ENCODE measurements at regions not wholly inside any gene's neighbourhood (a gene's known extent, or its start where the extent isn't known, plus 50 kb on each side); places are given as distances from the start of the nearest gene placed in this dataset.

GRCh38 chr12:82040987-82041743 is 282.0 kb upstream of the PPFIA2 start:
- DNase-seq (ENCODE audit: low spot score), result no peak

GRCh38 chr12:82034769-82035168 is 275.6 kb upstream of the PPFIA2 start:
- no peak for DNase-seq (ENCODE audit: low spot score)

GRCh38 chr12:82029936-82030335 is 270.8 kb upstream of the PPFIA2 start:
- no peak for DNase-seq (ENCODE audit: low spot score)

GRCh38 chr12:82028772-82029171 is 269.6 kb upstream of the PPFIA2 start:
- DNase-seq (ENCODE audit: low spot score), result no peak

- DNase-seq (ENCODE audit: low spot score), result no peak
Measured at GRCh38 chr12:82027612-82028011, 268.5 kb upstream of the PPFIA2 start.

- no peak for DNase-seq (ENCODE audit: low spot score)
Measured at GRCh38 chr12:82025462-82025861, 266.3 kb upstream of the PPFIA2 start.

- DNase-seq (ENCODE audit: low spot score), result no peak
Measured at GRCh38 chr12:82019533-82019932, 260.4 kb upstream of the PPFIA2 start.

GRCh38 chr12:82015623-82016347 is 256.6 kb upstream of the PPFIA2 start:
- DNase-seq (ENCODE audit: low spot score), result peak; percentile 9

GRCh38 chr12:82012176-82012575 is 253.0 kb upstream of the PPFIA2 start:
- DNase-seq (ENCODE audit: low spot score), result no peak

GRCh38 chr12:82009524-82009923 is 250.4 kb upstream of the PPFIA2 start:
- no peak for DNase-seq (ENCODE audit: low spot score)

GRCh38 chr12:82008251-82008650 is 249.1 kb upstream of the PPFIA2 start:
- no peak for DNase-seq (ENCODE audit: low spot score)

GRCh38 chr12:81998761-81999378 is 239.7 kb upstream of the PPFIA2 start:
- no peak for DNase-seq (ENCODE audit: low spot score)

GRCh38 chr12:81992461-81992860 is 233.3 kb upstream of the PPFIA2 start:
- peak; percentile 2 for DNase-seq (ENCODE audit: low spot score)

GRCh38 chr12:81991868-81992267 is 232.7 kb upstream of the PPFIA2 start:
- DNase-seq (ENCODE audit: low spot score), result no peak

GRCh38 chr12:81988362-81988761 is 229.2 kb upstream of the PPFIA2 start:
- DNase-seq (ENCODE audit: low spot score), result no peak

- DNase-seq (ENCODE audit: low spot score), result no peak
Measured at GRCh38 chr12:81987371-81987770, 228.2 kb upstream of the PPFIA2 start.

- no peak for DNase-seq (ENCODE audit: low spot score)
Measured at GRCh38 chr12:81976661-81977060, 217.5 kb upstream of the PPFIA2 start.

- no peak for DNase-seq (ENCODE audit: low spot score)
Measured at GRCh38 chr12:81974762-81975161, 215.6 kb upstream of the PPFIA2 start.

- DNase-seq (ENCODE audit: low spot score), result no peak
Measured at GRCh38 chr12:81968421-81968820, 209.3 kb upstream of the PPFIA2 start.

GRCh38 chr12:81963636-81964035 is 204.5 kb upstream of the PPFIA2 start:
- DNase-seq (ENCODE audit: low spot score), result no peak

GRCh38 chr12:81963026-81963425 is 203.9 kb upstream of the PPFIA2 start:
- DNase-seq (ENCODE audit: low spot score), result no peak

GRCh38 chr12:81962126-81962856 is 203.1 kb upstream of the PPFIA2 start:
- no peak for DNase-seq (ENCODE audit: low spot score)
